K562 (cell line): ENCODE measurements at regions not wholly inside any gene's neighbourhood (a gene's known extent, or its start where the extent isn't known, plus 50 kb on each side); places are given as distances from the start of the nearest gene placed in this dataset.

Source experiments
- ATAC-seq: fragments of 200-7000 bp; cut with Tn5 transposase; 3 replicates; pipeline ENCODE4 v1.9.1; 2020; ENCODE audit warnings: moderate library complexity
- BruUV-seq: library from RNA; stranded (reverse); fragments of 400-500 nt; replicated peaks from 2 replicates; lab custom pipeline; 2021; lab: Mats Ljungman, UMichigan
- CTCF ChIA-PET: fragments of 300-600 bp; formaldehyde crosslinking; extraction: SDS; loops from one replicate; lab custom pipeline; 2021; ENCODE audit warnings: low intra/inter-chr PET ratio; lab: Yijun Ruan, JAX
- POLR2A ChIA-PET: fragments of 300-600, 350-650 bp; sonication (Branson Sonifier 250); formaldehyde crosslinking; extraction: SDS; loops from one replicate; lab custom pipeline; 2021; ENCODE audit warnings: antibody characterized with exemption, inconsistent platforms; lab: Yijun Ruan, JAX
- DNase-seq, 4 experiments: peaks; one replicate each; pipeline versions ENCODE4 v3.0.0 to v3.0.0-alpha.2; 2011 to 2018; ENCODE audit warnings: low spot score in 3 of 4, mixed read lengths in 3 of 4; ENCODE audit errors: extremely low read depth in 1 of 4
- FAIRE-seq: peaks from 2 replicates; lab custom pipeline; 2011; peaks lifted over from hg19 to GRCh38; lab: Jason Lieb, UNC
- H2AFZ ChIP-seq: 2 replicates; pipeline ENCODE4 v1.6.0; 2011; ENCODE audit warnings: low read depth, low read length, control low read depth, inconsistent platforms
- H3K27ac ChIP-seq: fragments of 200-600 bp; 3 replicates; pipeline ENCODE4 v1.8.0; 2011; ENCODE audit warnings: low read depth, mild to moderate bottlenecking, control low read depth, inconsistent platforms, low read length, moderate library complexity, mixed read lengths; ENCODE audit errors: extremely low read depth
- H3K27me3 ChIP-seq, 2 experiments: fragments of 300-600 bp in 1 of 2; 2 replicates in 1 of 2; 3 replicates in 1 of 2; pipeline versions ENCODE4 v1.6.0 to v1.8.0; 2011; ENCODE audit warnings: inconsistent platforms in 2 of 2, low read length in 2 of 2, mild to moderate bottlenecking in 1 of 2, mixed read lengths in 1 of 2, moderate library complexity in 1 of 2; ENCODE audit not compliant: control insufficient read depth in 2 of 2, insufficient read depth in 2 of 2
- H3K36me3 ChIP-seq: fragments of 300-600 bp; 3 replicates; pipeline ENCODE4 v1.8.0; 2011; ENCODE audit warnings: mild to moderate bottlenecking, low read length, inconsistent platforms; ENCODE audit not compliant: control insufficient read depth, insufficient read depth
- H3K4me1 ChIP-seq, 2 experiments: fragments of 200-600 bp in 1 of 2; replicated peaks in 1 of 2; 2 replicates in 1 of 2; 3 replicates in 1 of 2; pipeline versions ENCODE4 v1.5.1 to v1.8.0; 2011; ENCODE audit warnings: inconsistent platforms in 2 of 2, low read length in 2 of 2, mild to moderate bottlenecking in 1 of 2, mixed read lengths in 1 of 2, moderate library complexity in 1 of 2; ENCODE audit not compliant: control insufficient read depth in 2 of 2, insufficient read depth in 2 of 2
- H3K4me2 ChIP-seq: 2 replicates; pipeline ENCODE4 v1.6.1; 2011; ENCODE audit warnings: low read length, control low read depth, inconsistent platforms, mixed read lengths; ENCODE audit not compliant: insufficient read depth
- H3K4me3 ChIP-seq: fragments of 200-600 bp; sonication (generic), shearing (Covaris generic); 2 replicates; pipeline ENCODE4 v1.5.1; 2016; ENCODE audit warnings: control low read depth, inconsistent platforms
- H3K79me2 ChIP-seq: fragments of 200-600 bp; 3 replicates; pipeline ENCODE4 v1.8.0; 2011; ENCODE audit warnings: low read length, inconsistent platforms; ENCODE audit not compliant: control insufficient read depth, insufficient read depth
- H3K9ac ChIP-seq, 2 experiments: 2 replicates each; pipeline versions ENCODE4 v1.6.0 to v1.6.1; 2011; ENCODE audit warnings: low read depth in 2 of 2, low read length in 2 of 2, control low read depth in 1 of 2, inconsistent platforms in 1 of 2, mild to moderate bottlenecking in 1 of 2, mixed read lengths in 1 of 2; ENCODE audit not compliant: insufficient read depth in 1 of 2
- H3K9me1 ChIP-seq: one replicate; pipeline ENCODE4 v1.6.0; 2011; ENCODE audit warnings: inconsistent platforms, mild to moderate bottlenecking, low read length, moderate library complexity; ENCODE audit not compliant: control insufficient read depth, insufficient read depth
- H3K9me3 ChIP-seq: replicated peaks from 2 replicates; pipeline ENCODE4 v1.5.1; 2011; ENCODE audit warnings: low read depth, low read length, inconsistent platforms; ENCODE audit not compliant: control insufficient read depth, insufficient read depth
- H4K20me1 ChIP-seq: replicated peaks from 2 replicates; pipeline ENCODE4 v1.6.1; 2011; ENCODE audit warnings: low read length, inconsistent platforms, mixed read lengths; ENCODE audit not compliant: control insufficient read depth, insufficient read depth
- EHMT2 ChIP-seq: fragments of 450-650 bp; IDR thresholded peaks from 2 replicates; pipeline ENCODE4 v1.6.1; 2018; ENCODE audit warnings: antibody characterized with exemption
- EP300 ChIP-seq: IDR thresholded peaks from 2 replicates; pipeline ENCODE4 v1.6.1; 2012; ENCODE audit warnings: low read length, improper control_type of control experiment
- GTF2F1 ChIP-seq: IDR thresholded peaks from 2 replicates; pipeline ENCODE4 v1.6.1; 2011; ENCODE audit warnings: low read depth, low read length, improper control_type of control experiment
- KLF1 ChIP-seq: fragments of 450-650 bp; IDR thresholded peaks from 2 replicates; pipeline ENCODE4 v1.6.1; 2016; ENCODE audit warnings: missing genetic modification characterization, missing compliant biosample characterization
- NFXL1 ChIP-seq: fragments of 450-650 bp; formaldehyde crosslinking; IDR thresholded peaks from 2 replicates; pipeline ENCODE4 v1.4.0; 2021; ENCODE audit warnings: mild to moderate bottlenecking
- PCBP2 ChIP-seq: fragments of 200-400 bp; formaldehyde crosslinking; IDR thresholded peaks from 2 replicates; pipeline ENCODE4 v1.6.1; 2018; ENCODE audit warnings: low read length, low read depth, mild to moderate bottlenecking, moderate library complexity; ENCODE audit not compliant: poor library complexity, severe bottlenecking
- POLR2A ChIP-seq: fragments of 450-650 bp; conservative IDR thresholded peaks from 2 replicates; pipeline ENCODE4 v1.6.1; 2016
- PTBP1 ChIP-seq: fragments of 200-400 bp; formaldehyde crosslinking; IDR thresholded peaks from 2 replicates; pipeline ENCODE4 v1.6.1; 2017; ENCODE audit warnings: low read depth, low read length
- PURB ChIP-seq: sonication (generic); formaldehyde crosslinking; IDR thresholded peaks from 2 replicates; pipeline ENCODE4 v1.9.0; 2021; ENCODE audit warnings: low read depth, mild to moderate bottlenecking, missing genetic modification reagents
- TARDBP ChIP-seq: fragments of 450-650 bp; IDR thresholded peaks from 2 replicates; pipeline ENCODE4 v1.6.1; 2016
- ZNF224 ChIP-seq: sonication (generic); formaldehyde crosslinking; IDR thresholded peaks from 2 replicates; pipeline ENCODE4 v1.8.0; 2022; ENCODE audit warnings: mild to moderate bottlenecking, missing genetic modification reagents
- WGBS: fragments of 100-300 bp; shearing (Covaris generic); methylation state at CpG from one replicate; pipeline ENCODE4 v1.1.6; 2016; ENCODE audit warnings: low coverage, mixed read lengths; ENCODE audit not compliant: insufficient coverage; ENCODE audit errors: missing lambda C conversion rate; 5-methylcytosine and 5-hydroxymethylcytosine counted together
- in situ Hi-C: fragments of 300-500 bp; cut with MboI; formaldehyde crosslinking; loops from 4 replicates; pipeline ENCODE4 v1.15.0; 2018; ENCODE audit warnings: inconsistent platforms, mixed read lengths
- intact Hi-C: fragments of 100-400 bp; cut with micrococcal nuclease; formaldehyde crosslinking; loops from 2 replicates; pipeline ENCODE4 v1.14.2; 2022
- TF ChIP-seq, protein P1 (sequence below): fragments of 450-650 bp; IDR thresholded peaks from 2 replicates; pipeline ENCODE4 v1.6.1; 2016; ENCODE audit warnings: mild to moderate bottlenecking
- TF ChIP-seq, protein P2 (sequence below): fragments of 250-450 bp; sonication (Bioruptor Pico); IDR thresholded peaks from 2 replicates; pipeline ENCODE4 v1.5.0; 2020; ENCODE audit warnings: mild to moderate bottlenecking
- TF ChIP-seq, protein P3 (sequence below): fragments of 150-350 bp; conservative IDR thresholded peaks from 2 replicates; pipeline ENCODE4 v1.6.1; 2014; ENCODE audit warnings: low read length
- TF ChIP-seq, protein P4 (sequence below): fragments of 250-450 bp; sonication (Bioruptor Pico); IDR thresholded peaks from 2 replicates; pipeline ENCODE4 v1.9.0; 2021; ENCODE audit warnings: mild to moderate bottlenecking, inconsistent platforms

DNA sequence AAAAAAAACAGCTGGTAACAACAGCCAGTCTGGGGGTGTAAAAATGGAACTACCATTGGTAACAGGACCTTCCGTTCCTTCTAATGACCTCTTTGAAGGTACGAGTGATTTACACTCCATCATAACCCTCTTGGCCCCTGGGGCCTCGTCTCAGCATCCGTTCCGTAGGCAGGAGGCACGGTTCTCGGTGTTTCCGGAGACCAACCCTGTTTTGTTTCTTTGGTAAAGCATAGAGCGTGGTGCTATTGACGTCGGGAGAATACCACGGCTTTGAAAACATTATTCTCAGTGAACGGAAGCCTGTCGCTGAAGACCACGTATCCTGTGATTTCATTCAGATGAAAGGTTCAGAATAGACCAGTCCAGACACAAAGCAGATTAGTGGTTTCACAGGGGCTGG is 198.9 kb downstream of the ASMT start:
- Histone ChIP-seq H3K4me3 (no peak overlapping the region), H3K9me1 (no peaks in the 10 kb centered on the region), H2AFZ (no peak overlapping the region), H3K27me3 (no peaks in the 10 kb centered on the region; a peak in 1 of 5 replicates), H3K27ac (no peak overlapping the region), H4K20me1 (no peaks in the 10 kb centered on the region), H3K4me2 (no peak overlapping the region), H3K4me1 (no peaks in the 10 kb centered on the region), H3K36me3 (no peaks in the 10 kb centered on the region), H3K9ac (no peak overlapping the region), H3K79me2 (no peaks in the 10 kb centered on the region), H3K9me3 (no peaks in the 10 kb centered on the region)
- CTCF ChIA-PET, result no interaction called here
- no peak for DNase-seq
- no peak for ATAC-seq
- BruUV-seq, result no TSS peak
- POLR2A ChIA-PET, result no interaction called here
- WGBS, result 2% methylated on average over 15 of the region's 15 CpGs
- in situ Hi-C loops (no loop called here), intact Hi-C loops (no loop called here)
- no peak for FAIRE-seq
- TF ChIP-seq POLR2A (no peak), EHMT2 (no peak), PTBP1 (no peak), KLF1 (tag) (no peak), NFXL1 (no peak), GTF2F1 (no peak), EP300 (no peak), PCBP2 (no peak), PURB (no peak), ZNF224 (CRISPR knock-in tag) (no peak), TARDBP (no peak)
- TF ChIP-seq, protein P1, sequence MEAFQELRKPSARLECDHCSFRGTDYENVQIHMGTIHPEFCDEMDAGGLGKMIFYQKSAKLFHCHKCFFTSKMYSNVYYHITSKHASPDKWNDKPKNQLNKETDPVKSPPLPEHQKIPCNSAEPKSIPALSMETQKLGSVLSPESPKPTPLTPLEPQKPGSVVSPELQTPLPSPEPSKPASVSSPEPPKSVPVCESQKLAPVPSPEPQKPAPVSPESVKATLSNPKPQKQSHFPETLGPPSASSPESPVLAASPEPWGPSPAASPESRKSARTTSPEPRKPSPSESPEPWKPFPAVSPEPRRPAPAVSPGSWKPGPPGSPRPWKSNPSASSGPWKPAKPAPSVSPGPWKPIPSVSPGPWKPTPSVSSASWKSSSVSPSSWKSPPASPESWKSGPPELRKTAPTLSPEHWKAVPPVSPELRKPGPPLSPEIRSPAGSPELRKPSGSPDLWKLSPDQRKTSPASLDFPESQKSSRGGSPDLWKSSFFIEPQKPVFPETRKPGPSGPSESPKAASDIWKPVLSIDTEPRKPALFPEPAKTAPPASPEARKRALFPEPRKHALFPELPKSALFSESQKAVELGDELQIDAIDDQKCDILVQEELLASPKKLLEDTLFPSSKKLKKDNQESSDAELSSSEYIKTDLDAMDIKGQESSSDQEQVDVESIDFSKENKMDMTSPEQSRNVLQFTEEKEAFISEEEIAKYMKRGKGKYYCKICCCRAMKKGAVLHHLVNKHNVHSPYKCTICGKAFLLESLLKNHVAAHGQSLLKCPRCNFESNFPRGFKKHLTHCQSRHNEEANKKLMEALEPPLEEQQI, result no peak
- TF ChIP-seq, protein P2, sequence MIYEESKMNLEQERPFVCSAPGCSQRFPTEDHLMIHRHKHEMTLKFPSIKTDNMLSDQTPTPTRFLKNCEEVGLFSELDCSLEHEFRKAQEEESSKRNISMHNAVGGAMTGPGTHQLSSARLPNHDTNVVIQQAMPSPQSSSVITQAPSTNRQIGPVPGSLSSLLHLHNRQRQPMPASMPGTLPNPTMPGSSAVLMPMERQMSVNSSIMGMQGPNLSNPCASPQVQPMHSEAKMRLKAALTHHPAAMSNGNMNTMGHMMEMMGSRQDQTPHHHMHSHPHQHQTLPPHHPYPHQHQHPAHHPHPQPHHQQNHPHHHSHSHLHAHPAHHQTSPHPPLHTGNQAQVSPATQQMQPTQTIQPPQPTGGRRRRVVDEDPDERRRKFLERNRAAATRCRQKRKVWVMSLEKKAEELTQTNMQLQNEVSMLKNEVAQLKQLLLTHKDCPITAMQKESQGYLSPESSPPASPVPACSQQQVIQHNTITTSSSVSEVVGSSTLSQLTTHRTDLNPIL (CRISPR knock-in tag), result no peak
- TF ChIP-seq, protein P3, sequence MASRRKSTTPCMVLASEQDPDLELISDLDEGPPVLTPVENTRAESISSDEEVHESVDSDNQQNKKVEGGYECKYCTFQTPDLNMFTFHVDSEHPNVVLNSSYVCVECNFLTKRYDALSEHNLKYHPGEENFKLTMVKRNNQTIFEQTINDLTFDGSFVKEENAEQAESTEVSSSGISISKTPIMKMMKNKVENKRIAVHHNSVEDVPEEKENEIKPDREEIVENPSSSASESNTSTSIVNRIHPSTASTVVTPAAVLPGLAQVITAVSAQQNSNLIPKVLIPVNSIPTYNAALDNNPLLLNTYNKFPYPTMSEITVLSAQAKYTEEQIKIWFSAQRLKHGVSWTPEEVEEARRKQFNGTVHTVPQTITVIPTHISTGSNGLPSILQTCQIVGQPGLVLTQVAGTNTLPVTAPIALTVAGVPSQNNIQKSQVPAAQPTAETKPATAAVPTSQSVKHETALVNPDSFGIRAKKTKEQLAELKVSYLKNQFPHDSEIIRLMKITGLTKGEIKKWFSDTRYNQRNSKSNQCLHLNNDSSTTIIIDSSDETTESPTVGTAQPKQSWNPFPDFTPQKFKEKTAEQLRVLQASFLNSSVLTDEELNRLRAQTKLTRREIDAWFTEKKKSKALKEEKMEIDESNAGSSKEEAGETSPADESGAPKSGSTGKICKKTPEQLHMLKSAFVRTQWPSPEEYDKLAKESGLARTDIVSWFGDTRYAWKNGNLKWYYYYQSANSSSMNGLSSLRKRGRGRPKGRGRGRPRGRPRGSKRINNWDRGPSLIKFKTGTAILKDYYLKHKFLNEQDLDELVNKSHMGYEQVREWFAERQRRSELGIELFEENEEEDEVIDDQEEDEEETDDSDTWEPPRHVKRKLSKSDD, result no peak
- TF ChIP-seq, protein P4, sequence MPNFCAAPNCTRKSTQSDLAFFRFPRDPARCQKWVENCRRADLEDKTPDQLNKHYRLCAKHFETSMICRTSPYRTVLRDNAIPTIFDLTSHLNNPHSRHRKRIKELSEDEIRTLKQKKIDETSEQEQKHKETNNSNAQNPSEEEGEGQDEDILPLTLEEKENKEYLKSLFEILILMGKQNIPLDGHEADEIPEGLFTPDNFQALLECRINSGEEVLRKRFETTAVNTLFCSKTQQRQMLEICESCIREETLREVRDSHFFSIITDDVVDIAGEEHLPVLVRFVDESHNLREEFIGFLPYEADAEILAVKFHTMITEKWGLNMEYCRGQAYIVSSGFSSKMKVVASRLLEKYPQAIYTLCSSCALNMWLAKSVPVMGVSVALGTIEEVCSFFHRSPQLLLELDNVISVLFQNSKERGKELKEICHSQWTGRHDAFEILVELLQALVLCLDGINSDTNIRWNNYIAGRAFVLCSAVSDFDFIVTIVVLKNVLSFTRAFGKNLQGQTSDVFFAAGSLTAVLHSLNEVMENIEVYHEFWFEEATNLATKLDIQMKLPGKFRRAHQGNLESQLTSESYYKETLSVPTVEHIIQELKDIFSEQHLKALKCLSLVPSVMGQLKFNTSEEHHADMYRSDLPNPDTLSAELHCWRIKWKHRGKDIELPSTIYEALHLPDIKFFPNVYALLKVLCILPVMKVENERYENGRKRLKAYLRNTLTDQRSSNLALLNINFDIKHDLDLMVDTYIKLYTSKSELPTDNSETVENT (CRISPR knock-in tag), result no peak
